Brain microvascular endothelial cell (primary cell): ENCODE measurements at regions not wholly inside any gene's neighbourhood (a gene's known extent, or its start where the extent isn't known, plus 50 kb on each side); places are given as distances from the start of the nearest gene placed in this dataset.
"Not testable (repeated sequence)": the region's sequence is repeated elsewhere in the genome, so short reads cannot be mapped to it uniquely, and the experiment has no call there.

Source experiments
- DNase-seq: peaks from one replicate; pipeline ENCODE4 v3.0.0-alpha.2; 2020
- H3K27ac ChIP-seq: fragments of 250-450 bp; sonication (Bioruptor Pico); 2 replicates; pipeline ENCODE4 v1.5.1; 2020; ENCODE audit warnings: mild to moderate bottlenecking, moderate library complexity
- H3K27me3 ChIP-seq: fragments of 250-450 bp; sonication (Bioruptor Pico); replicated peaks from 2 replicates; pipeline ENCODE4 v1.5.1; 2020; ENCODE audit warnings: mild to moderate bottlenecking
- H3K36me3 ChIP-seq: fragments of 250-450 bp; sonication (Bioruptor Pico); replicated peaks from 2 replicates; pipeline ENCODE4 v1.5.1; 2020; ENCODE audit warnings: mild to moderate bottlenecking
- H3K4me3 ChIP-seq: 2 replicates; pipeline ENCODE4 v1.5.1; 2011; ENCODE audit warnings: low read depth, mild to moderate bottlenecking, control low read depth, low read length, moderate library complexity
- in situ Hi-C: cut with HindIII; loops from 2 replicates; pipeline ENCODE4 v1.10.0; 2017; ENCODE audit warnings: low sequenced_read_pairs, low pct_ligation_motif_present
- TF ChIP-seq, protein P1 (sequence below): IDR thresholded peaks from 2 replicates; pipeline ENCODE4 v1.5.1; 2011; ENCODE audit warnings: low read depth, mild to moderate bottlenecking, moderate library complexity, low read length, control low read depth, inconsistent platforms; ENCODE audit errors: missing control alignments

DNA sequence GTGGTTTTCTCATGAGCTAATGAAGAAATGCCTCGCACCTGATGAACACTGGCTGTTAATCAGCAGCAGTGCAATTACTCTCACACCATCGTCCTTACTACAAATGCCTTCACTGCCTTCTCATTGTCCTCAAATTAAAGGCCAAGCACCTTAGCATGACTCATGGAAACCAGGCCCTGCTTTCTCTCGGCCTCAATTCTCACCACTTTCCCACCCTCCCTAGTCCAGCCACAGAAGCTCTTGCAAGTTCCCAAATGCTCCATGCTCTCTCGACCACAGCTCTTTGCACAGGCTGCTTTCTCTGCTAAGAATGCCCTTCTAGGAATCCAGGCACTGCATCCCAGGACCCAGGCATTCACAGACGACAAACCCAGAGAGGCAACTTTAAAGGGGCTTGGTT is 94.6 kb upstream of the KLF4 start:
- no peak for DNase-seq
- no peaks in the 10 kb centered on the region for H3K36me3 ChIP-seq
- in situ Hi-C loops: no loop called here
- TF ChIP-seq, protein P1, sequence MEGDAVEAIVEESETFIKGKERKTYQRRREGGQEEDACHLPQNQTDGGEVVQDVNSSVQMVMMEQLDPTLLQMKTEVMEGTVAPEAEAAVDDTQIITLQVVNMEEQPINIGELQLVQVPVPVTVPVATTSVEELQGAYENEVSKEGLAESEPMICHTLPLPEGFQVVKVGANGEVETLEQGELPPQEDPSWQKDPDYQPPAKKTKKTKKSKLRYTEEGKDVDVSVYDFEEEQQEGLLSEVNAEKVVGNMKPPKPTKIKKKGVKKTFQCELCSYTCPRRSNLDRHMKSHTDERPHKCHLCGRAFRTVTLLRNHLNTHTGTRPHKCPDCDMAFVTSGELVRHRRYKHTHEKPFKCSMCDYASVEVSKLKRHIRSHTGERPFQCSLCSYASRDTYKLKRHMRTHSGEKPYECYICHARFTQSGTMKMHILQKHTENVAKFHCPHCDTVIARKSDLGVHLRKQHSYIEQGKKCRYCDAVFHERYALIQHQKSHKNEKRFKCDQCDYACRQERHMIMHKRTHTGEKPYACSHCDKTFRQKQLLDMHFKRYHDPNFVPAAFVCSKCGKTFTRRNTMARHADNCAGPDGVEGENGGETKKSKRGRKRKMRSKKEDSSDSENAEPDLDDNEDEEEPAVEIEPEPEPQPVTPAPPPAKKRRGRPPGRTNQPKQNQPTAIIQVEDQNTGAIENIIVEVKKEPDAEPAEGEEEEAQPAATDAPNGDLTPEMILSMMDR: no peak
- no peaks in the 10 kb centered on the region for H3K27me3 ChIP-seq
- no peak overlapping the region for H3K4me3 ChIP-seq
- no peak overlapping the region for H3K27ac ChIP-seq

DNA sequence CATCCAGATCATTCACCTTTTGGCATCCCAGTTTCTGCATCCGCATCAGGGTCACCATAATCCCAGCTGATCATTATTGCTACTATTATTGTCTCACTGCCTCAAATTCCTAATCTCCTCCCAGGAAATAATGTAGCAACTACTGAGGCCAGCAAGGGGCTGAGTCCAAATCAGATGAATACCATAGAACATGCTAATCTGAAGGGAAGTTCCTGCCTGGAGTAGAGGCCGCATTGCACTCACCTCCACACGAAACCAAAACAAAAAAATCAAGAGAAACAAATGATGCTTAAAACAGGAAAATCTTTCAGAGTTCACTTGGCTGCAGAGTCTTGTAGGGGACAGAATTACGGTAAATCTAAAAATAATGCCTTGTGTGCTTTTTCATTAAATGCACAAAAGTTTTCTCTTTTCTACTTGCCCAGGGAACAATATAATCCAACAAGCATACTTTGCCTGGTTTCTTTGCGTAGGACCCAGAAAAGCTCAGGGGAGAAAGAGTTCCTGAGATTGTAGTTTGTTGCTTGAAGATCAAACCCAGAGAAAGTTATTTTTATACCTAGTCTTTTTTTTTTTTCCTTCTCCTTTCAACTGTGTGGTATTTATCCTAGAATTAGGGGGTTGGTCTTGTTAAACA is 87.7 kb upstream of the KLF4 start:
- no peak for DNase-seq
- H3K36me3 ChIP-seq: no peaks in the 10 kb centered on the region
- no peaks in the 10 kb centered on the region for H3K27me3 ChIP-seq
- no peak overlapping the region for H3K27ac ChIP-seq
- no peak overlapping the region for H3K4me3 ChIP-seq
- TF ChIP-seq, protein P1: no peak
- in situ Hi-C loops: no loop called here

DNA sequence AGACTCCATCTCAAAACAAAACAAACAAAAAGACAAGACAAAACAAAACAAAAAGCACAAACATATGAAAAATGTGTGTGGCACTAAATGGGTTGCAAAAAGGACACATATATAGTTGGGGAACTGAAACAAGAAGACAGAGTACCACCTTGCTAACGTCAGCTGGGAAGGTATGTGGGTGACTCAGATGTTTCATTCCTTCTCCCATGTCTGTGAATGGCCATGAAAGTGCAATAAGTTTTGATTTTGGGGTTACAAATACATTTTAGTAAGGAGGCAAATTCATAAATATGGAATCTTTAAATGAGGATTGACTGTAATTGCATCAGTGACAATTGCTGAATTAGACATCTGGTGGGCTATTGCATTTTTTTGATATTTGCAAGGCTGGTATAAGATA is 81.6 kb upstream of the KLF4 start:
- no peaks in the 10 kb centered on the region for H3K27me3 ChIP-seq
- H3K36me3 ChIP-seq: no peaks in the 10 kb centered on the region
- in situ Hi-C loops: no loop called here
- H3K27ac ChIP-seq: no peak overlapping the region
- DNase-seq: no peak
- no peak overlapping the region for H3K4me3 ChIP-seq
- TF ChIP-seq, protein P1: no peak

DNA sequence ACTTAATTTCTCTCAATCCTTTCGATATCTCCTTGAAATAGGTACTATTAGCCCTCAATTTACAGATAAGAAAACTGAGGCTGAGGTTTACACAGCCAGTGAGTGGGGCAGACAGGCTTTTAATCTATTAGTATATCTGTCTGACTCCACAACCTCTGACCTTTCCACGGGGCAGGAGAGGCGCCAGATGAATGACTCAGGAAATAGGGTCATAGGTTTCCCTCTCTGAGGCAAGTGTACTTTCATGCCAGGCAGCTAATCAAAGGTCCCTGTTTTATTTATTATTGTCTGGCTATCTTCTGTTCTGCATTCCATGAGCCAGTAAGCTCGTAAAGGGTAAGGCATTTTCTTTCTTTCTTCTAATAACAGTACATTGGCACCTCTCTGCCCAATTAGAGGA is 79.6 kb upstream of the KLF4 start:
- Histone ChIP-seq H3K4me3 (no peak overlapping the region), H3K27ac (no peak overlapping the region), H3K36me3 (no peaks in the 10 kb centered on the region), H3K27me3 (no peaks in the 10 kb centered on the region)
- no peak for DNase-seq
- TF ChIP-seq, protein P1: no peak
- in situ Hi-C loops: no loop called here

DNA sequence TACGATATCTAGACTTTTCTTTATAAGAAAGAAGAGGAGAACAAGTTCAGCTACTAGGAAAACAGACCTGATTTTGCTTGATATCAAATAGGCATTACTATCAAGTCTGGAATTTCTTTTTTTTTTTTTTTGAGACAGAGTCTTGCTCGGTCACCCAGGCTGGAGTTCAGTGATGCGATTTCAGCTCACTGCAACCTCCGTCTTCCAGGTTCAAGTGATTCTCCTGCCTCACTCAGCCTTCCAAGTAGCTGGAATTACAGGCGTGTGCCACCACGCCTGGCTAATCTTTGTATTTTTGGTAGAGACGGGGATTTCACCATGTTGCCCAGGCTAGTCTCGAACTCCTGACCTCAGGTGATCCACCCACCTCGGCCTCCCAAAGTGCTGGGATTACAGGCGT is 78.8 kb upstream of the KLF4 start:
- H3K27ac ChIP-seq, H3K27me3 ChIP-seq, in situ Hi-C loops, H3K36me3 ChIP-seq, H3K4me3 ChIP-seq, DNase-seq: not testable (repeated sequence)

DNA sequence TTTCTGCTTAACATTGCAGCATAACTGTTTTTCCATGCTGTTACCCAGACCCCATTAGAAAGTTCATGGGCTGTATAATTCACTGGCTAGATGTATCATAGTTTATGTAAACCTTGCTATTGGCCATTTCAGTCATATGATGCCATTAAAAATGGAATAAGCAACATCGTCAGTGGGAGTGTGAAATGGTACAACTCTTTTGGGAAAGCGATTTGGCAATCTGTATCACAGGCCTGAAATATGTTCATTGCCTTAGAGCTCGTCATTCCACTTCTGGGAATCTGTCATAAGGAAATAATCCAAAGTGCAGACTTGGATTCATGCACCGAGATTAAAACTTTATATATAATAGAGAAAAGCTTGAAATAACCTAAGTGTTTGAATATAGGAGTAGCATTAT is 77.9 kb upstream of the KLF4 start:
- H3K27me3 ChIP-seq: no peaks in the 10 kb centered on the region
- no peak overlapping the region for H3K4me3 ChIP-seq
- no peak overlapping the region for H3K27ac ChIP-seq
- no peak for DNase-seq
- H3K36me3 ChIP-seq: no peaks in the 10 kb centered on the region
- TF ChIP-seq, protein P1: no peak
- in situ Hi-C loops: no loop called here
